HEK293T (cell line): ENCODE measurements at regions not wholly inside any gene's neighbourhood (a gene's known extent, or its start where the extent isn't known, plus 50 kb on each side); places are given as distances from the start of the nearest gene placed in this dataset.

Experiments
- ARNT ChIP-seq: fragments of 450-650 bp; IDR thresholded peaks from 2 replicates; pipeline ENCODE4 v1.6.1; 2017; ENCODE audit warnings: mild to moderate bottlenecking
- BHLHE40 ChIP-seq: fragments of 450-650 bp; IDR thresholded peaks from 2 replicates; pipeline ENCODE4 v1.6.1; 2016; ENCODE audit warnings: mild to moderate bottlenecking, moderate library complexity, borderline replicate concordance
- CTBP1 ChIP-seq: fragments of 450-650 bp; IDR thresholded peaks from 2 replicates; pipeline ENCODE4 v1.6.1; 2016; ENCODE audit warnings: borderline replicate concordance
- ELF4 ChIP-seq: fragments of 450-650 bp; IDR thresholded peaks from 2 replicates; pipeline ENCODE4 v1.6.1; 2017; ENCODE audit warnings: antibody characterized with exemption
- FOXA1 ChIP-seq: fragments of 450-650 bp; IDR thresholded peaks from 2 replicates; pipeline ENCODE4 v1.6.1; 2016; ENCODE audit warnings: mild to moderate bottlenecking
- FOXK2 ChIP-seq: fragments of 450-650 bp; IDR thresholded peaks from 2 replicates; pipeline ENCODE4 v1.6.1; 2016; ENCODE audit warnings: mild to moderate bottlenecking
- FOXM1 ChIP-seq: fragments of 450-650 bp; IDR thresholded peaks from 2 replicates; pipeline ENCODE4 v1.6.1; 2017; ENCODE audit warnings: mild to moderate bottlenecking, borderline replicate concordance
- HDGF ChIP-seq: fragments of 450-650 bp; IDR thresholded peaks from 2 replicates; pipeline ENCODE4 v1.6.1; 2017; ENCODE audit warnings: antibody characterized with exemption, borderline replicate concordance
- LEF1 ChIP-seq: fragments of 450-650 bp; IDR thresholded peaks from 2 replicates; pipeline ENCODE4 v1.6.1; 2017; ENCODE audit warnings: mild to moderate bottlenecking, borderline replicate concordance
- NFRKB ChIP-seq: fragments of 450-650 bp; IDR thresholded peaks from 2 replicates; pipeline ENCODE4 v1.6.1; 2016; ENCODE audit warnings: mild to moderate bottlenecking, moderate library complexity
- SP1 ChIP-seq: fragments of 450-650 bp; IDR thresholded peaks from 2 replicates; pipeline ENCODE4 v1.6.1; 2017
- SUZ12 ChIP-seq: fragments of 450-650 bp; IDR thresholded peaks from 2 replicates; pipeline ENCODE4 v1.6.1; 2016; ENCODE audit warnings: mild to moderate bottlenecking
- TARDBP ChIP-seq: fragments of 450-650 bp; IDR thresholded peaks from 2 replicates; pipeline ENCODE4 v1.6.1; 2016
- ZNF384 ChIP-seq: fragments of 450-650 bp; IDR thresholded peaks from 2 replicates; pipeline ENCODE4 v1.6.1; 2016

GRCh38 chr2:195238826-195239225 is 418.2 kb upstream of the SLC39A10 start:
- TF ChIP-seq SP1 (no peak), LEF1 (no peak), NFRKB (no peak), BHLHE40 (no peak), ARNT (no peak), FOXK2 (no peak), SUZ12 (no peak), CTBP1 (no peak), HDGF (no peak), FOXM1 (no peak), ZNF384 (no peak), TARDBP (no peak), ELF4 (no peak), FOXA1 (no peak)
